ENCODE measurements at regions not wholly inside any gene's neighbourhood (a gene's known extent, or its start where the extent isn't known, plus 50 kb on each side); places are given as distances from the start of the nearest gene placed in this dataset.

- Histone ChIP-seq H3F3A (ENCODE audit: insufficient read depth, low read depth) (no peaks in the 10 kb centered on the region), H2AFZ (no peak overlapping the region), H3K36me3 (ENCODE audit: low read depth) (no peaks in the 10 kb centered on the region), H3K27ac (no peak overlapping the region), H3K4me3 (no peak overlapping the region), H3K9me3 (ENCODE audit: insufficient read depth, low read depth) (no peaks in the 10 kb centered on the region), H3K9me2 (ENCODE audit: insufficient read depth) (no peaks in the 10 kb centered on the region), H3K27me3 (ENCODE audit: insufficient read depth, low read depth) (no peaks in the 10 kb centered on the region), H4K20me1 (ENCODE audit: insufficient read depth) (no peaks in the 10 kb centered on the region), H3K4me1 (replicated peaks; ENCODE audit: insufficient read depth) (no peaks in the 10 kb centered on the region), H3K4me2 (no peak overlapping the region), H3K79me2 (ENCODE audit: low read depth) (no peaks in the 10 kb centered on the region)
- no peak for DNase-seq
- intact Hi-C loops (cut with micrococcal nuclease; ENCODE audit: unreplicated experiment): no loop called here
- no peak for TF ChIP-seq CTCF (conservative IDR thresholded peaks at IDR 0.05)
- no peak for TF ChIP-seq EZH2 (IDR thresholded peaks at IDR 0.05; ENCODE audit: low read depth)
- POLR2A ChIA-PET (ENCODE audit: unreplicated experiment): interaction anchor here (0.5 to 0.6 kb wide), 2 partner anchors 18 to 112 kb away, joined by 4 to 6 read pairs; no protein-coding TSS in a partner anchor
- CTCF ChIA-PET: no interaction called here
- BruUV-seq (replicated peaks): no TSS peak
Observed at GRCh38 chr5:160175438-160176218, 53.7 kb upstream of the FABP6 start.

- Histone ChIP-seq H3F3A (ENCODE audit: insufficient read depth, low read depth) (no peaks in the 10 kb centered on the region), H3K9me2 (ENCODE audit: insufficient read depth) (no peaks in the 10 kb centered on the region), H3K36me3 (ENCODE audit: low read depth) (no peaks in the 10 kb centered on the region), H3K27ac (no peak overlapping the region), H3K79me2 (ENCODE audit: low read depth) (no peaks in the 10 kb centered on the region), H3K4me2 (no peak overlapping the region), H3K4me3 (no peak overlapping the region), H3K9me3 (ENCODE audit: insufficient read depth, low read depth) (no peaks in the 10 kb centered on the region), H4K20me1 (ENCODE audit: insufficient read depth) (no peaks in the 10 kb centered on the region), H3K27me3 (ENCODE audit: insufficient read depth, low read depth) (no peaks in the 10 kb centered on the region), H2AFZ (no peak overlapping the region), H3K4me1 (replicated peaks; ENCODE audit: insufficient read depth) (no peaks in the 10 kb centered on the region)
- ChIA-PET CTCF (interaction anchor here (0.6 kb wide), 1 partner anchor 119 kb away, joined by 4 read pairs; no protein-coding TSS in a partner anchor), POLR2A (ENCODE audit: unreplicated experiment) (no interaction called here)
- DNase-seq: no peak
- TF ChIP-seq EZH2 (IDR thresholded peaks at IDR 0.05; ENCODE audit: low read depth): no peak
- TF ChIP-seq CTCF (conservative IDR thresholded peaks at IDR 0.05): no peak
- no TSS peak for BruUV-seq (replicated peaks)
- intact Hi-C loops (cut with micrococcal nuclease; ENCODE audit: unreplicated experiment): no loop called here
Observed at GRCh38 chr5:160174780-160175437, 54.4 kb upstream of the FABP6 start.

- Histone ChIP-seq H3K36me3 (ENCODE audit: low read depth) (no peaks in the 10 kb centered on the region), H3K27me3 (ENCODE audit: insufficient read depth, low read depth) (no peaks in the 10 kb centered on the region), H2AFZ (no peak overlapping the region), H3K4me1 (replicated peaks; ENCODE audit: insufficient read depth) (no peaks in the 10 kb centered on the region), H4K20me1 (ENCODE audit: insufficient read depth) (no peaks in the 10 kb centered on the region), H3K9me3 (ENCODE audit: insufficient read depth, low read depth) (no peaks in the 10 kb centered on the region), H3K4me2 (no peak overlapping the region), H3K79me2 (ENCODE audit: low read depth) (no peaks in the 10 kb centered on the region), H3K9me2 (ENCODE audit: insufficient read depth) (no peaks in the 10 kb centered on the region), H3K27ac (no peak overlapping the region), H3K4me3 (no peak overlapping the region), H3F3A (ENCODE audit: insufficient read depth, low read depth) (no peaks in the 10 kb centered on the region)
- no peak for DNase-seq
- intact Hi-C loops (cut with micrococcal nuclease; ENCODE audit: unreplicated experiment): no loop called here
- CTCF ChIA-PET: interaction anchor here (0.5 to 0.6 kb wide), 2 partner anchors 71 to 119 kb away, joined by 4 to 6 read pairs; no protein-coding TSS in a partner anchor
- POLR2A ChIA-PET (ENCODE audit: unreplicated experiment): interaction anchor here (0.7 kb wide), 1 partner anchor 149 kb away, joined by 3 read pairs; no protein-coding TSS in a partner anchor
- TF ChIP-seq EZH2 (IDR thresholded peaks at IDR 0.05; ENCODE audit: low read depth): no peak
- BruUV-seq (replicated peaks): no TSS peak
Observed at GRCh38 chr5:160174290-160174689, 55.0 kb upstream of the FABP6 start.
